HuH-7.5 (cell line): ENCODE measurements at regions not wholly inside any gene's neighbourhood (a gene's known extent, or its start where the extent isn't known, plus 50 kb on each side); places are given as distances from the start of the nearest gene placed in this dataset.
A peak's percentile ranks its signal among the peaks of the same experiment; 100 is the strongest.

Experiments
- DNase-seq: peaks from one replicate; pipeline ENCODE4 v3.0.0; 2011; ENCODE audit warnings: low spot score

- no peak for DNase-seq
These were observed 61.8 kb upstream of the PLEKHG1 start for GRCh38 chr6:150537893-150538292.

- no peak for DNase-seq
These were observed 60.6 kb upstream of the PLEKHG1 start for GRCh38 chr6:150539111-150539510.

- no peak for DNase-seq
These were observed 60.1 kb upstream of the PLEKHG1 start for GRCh38 chr6:150539568-150539967.

- DNase-seq: peak; percentile 37
These were observed 58.1 kb upstream of the PLEKHG1 start for GRCh38 chr6:150541576-150541975.

- DNase-seq: no peak
These were observed 56.5 kb upstream of the PLEKHG1 start for GRCh38 chr6:150543178-150543577.

- no peak for DNase-seq
These were observed 54.9 kb upstream of the PLEKHG1 start for GRCh38 chr6:150544793-150545192.

GRCh38 chr6:150546457-150546856 is 53.2 kb upstream of the PLEKHG1 start:
- DNase-seq: no peak

GRCh38 chr6:150547502-150548222 is 52.0 kb upstream of the PLEKHG1 start:
- no peak for DNase-seq

GRCh38 chr6:150548330-150548729 is 51.4 kb upstream of the PLEKHG1 start:
- no peak for DNase-seq

GRCh38 chr6:150549007-150549406 is 50.7 kb upstream of the PLEKHG1 start:
- no peak for DNase-seq

GRCh38 chr6:150549674-150550101 is 50.0 kb upstream of the PLEKHG1 start:
- no peak for DNase-seq
